ENCODE measurements at regions not wholly inside any gene's neighbourhood (a gene's known extent, or its start where the extent isn't known, plus 50 kb on each side); places are given as distances from the start of the nearest gene placed in this dataset.

DNA sequence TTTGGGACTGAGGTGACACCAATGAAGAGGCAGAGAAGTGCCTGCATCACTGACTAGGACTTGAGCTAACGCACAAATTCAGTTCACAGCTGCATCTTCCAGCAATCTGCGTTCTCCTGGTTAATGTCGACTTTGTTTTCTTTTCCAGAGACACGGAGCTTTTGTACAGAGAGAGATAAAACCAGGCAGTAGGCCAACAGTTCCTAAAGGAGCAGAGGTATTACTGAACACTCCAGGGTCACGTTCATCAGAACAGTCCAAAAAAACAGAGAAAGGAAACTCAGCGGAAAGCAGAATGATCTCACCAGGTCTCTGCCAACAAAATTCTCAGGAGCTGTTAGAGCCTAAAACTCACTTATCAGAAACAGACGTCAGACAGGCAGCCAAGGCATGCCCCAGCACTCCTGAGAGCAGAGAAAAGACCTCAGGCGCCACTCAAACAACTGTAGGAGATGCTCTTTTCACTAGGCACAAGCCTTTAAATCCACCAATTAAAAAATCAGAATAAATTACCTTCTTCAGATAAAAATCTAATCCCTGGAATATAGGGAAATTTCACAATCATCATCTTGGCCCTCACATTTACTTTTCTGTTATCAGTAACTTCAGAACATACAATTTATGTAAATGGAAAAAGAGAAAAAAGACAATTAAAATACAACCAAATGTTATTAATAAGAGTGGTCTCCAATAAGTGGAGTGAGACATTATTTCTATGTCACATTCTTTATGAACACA lies 95.9 kb upstream of the SPTBN1 start:
- TF ChIP-seq EP300 (IDR thresholded peaks at IDR 0.05) (no peak), POLR2A (IDR thresholded peaks at IDR 0.05) (no peak), POLR2AphosphoS5 (IDR thresholded peaks at IDR 0.05) (no peak)
- TF ChIP-seq, protein P1, sequence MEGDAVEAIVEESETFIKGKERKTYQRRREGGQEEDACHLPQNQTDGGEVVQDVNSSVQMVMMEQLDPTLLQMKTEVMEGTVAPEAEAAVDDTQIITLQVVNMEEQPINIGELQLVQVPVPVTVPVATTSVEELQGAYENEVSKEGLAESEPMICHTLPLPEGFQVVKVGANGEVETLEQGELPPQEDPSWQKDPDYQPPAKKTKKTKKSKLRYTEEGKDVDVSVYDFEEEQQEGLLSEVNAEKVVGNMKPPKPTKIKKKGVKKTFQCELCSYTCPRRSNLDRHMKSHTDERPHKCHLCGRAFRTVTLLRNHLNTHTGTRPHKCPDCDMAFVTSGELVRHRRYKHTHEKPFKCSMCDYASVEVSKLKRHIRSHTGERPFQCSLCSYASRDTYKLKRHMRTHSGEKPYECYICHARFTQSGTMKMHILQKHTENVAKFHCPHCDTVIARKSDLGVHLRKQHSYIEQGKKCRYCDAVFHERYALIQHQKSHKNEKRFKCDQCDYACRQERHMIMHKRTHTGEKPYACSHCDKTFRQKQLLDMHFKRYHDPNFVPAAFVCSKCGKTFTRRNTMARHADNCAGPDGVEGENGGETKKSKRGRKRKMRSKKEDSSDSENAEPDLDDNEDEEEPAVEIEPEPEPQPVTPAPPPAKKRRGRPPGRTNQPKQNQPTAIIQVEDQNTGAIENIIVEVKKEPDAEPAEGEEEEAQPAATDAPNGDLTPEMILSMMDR (IDR thresholded peaks at IDR 0.05), result no peak
- no peak for DNase-seq (ENCODE audit: low spot score in 2 of 2)
- no peaks in the 10 kb centered on the region for H3K9me3 ChIP-seq
- H3K27me3 ChIP-seq, result no peaks in the 10 kb centered on the region
- H3K27ac ChIP-seq, result peak overlapping the region; percentile 50
- no peaks in the 10 kb centered on the region for H3K36me3 ChIP-seq
- H3K4me3 ChIP-seq, result peak overlapping the region; percentile 13
- H3K4me1 ChIP-seq, result peaks cover 30% of the 10 kb centered on the region
- 7% methylated on average over 8 of the region's 8 CpGs for WGBS

GRCh38 chr2:54364409-54364808 lies 91.7 kb upstream of the SPTBN1 start:
- Histone ChIP-seq H3K36me3 (no peaks in the 10 kb centered on the region), H3K9me3 (peaks cover 3% of the 10 kb centered on the region), H3K4me3 (no peak overlapping the region), H3K4me1 (peaks cover 30% of the 10 kb centered on the region), H3K27ac (no peak overlapping the region), H3K27me3 (no peaks in the 10 kb centered on the region)
- 66% methylated on average over 3 of the region's 3 CpGs for WGBS
- DNase-seq (ENCODE audit: low spot score in 2 of 2), result no peak
- TF ChIP-seq, protein P1 (IDR thresholded peaks at IDR 0.05), result no peak
- TF ChIP-seq POLR2A (IDR thresholded peaks at IDR 0.05) (no peak), POLR2AphosphoS5 (IDR thresholded peaks at IDR 0.05) (no peak), EP300 (IDR thresholded peaks at IDR 0.05) (no peak)

DNA sequence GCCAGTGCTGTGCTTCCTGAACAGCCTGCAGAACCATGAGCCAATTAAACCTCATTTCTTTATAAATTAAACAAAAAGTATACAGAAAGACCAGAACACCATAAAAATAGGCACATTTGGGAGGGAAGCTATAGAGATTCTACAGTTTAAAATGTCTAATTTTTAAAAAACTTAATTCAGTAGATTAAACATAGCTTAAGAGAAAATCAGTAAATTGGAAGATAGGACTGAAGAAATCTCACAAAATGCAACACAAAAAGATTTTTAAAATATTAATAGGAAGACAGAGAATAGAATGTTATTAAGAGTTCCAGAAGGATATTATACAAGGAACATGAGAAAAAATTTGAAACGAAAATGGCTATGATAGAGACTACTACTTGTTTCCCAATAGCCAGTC lies 90.5 kb upstream of the SPTBN1 start:
- peaks cover 29% of the 10 kb centered on the region for H3K4me1 ChIP-seq
- no peak for DNase-seq (ENCODE audit: low spot score in 2 of 2)
- no peaks in the 10 kb centered on the region for H3K27me3 ChIP-seq
- no peak overlapping the region for H3K4me3 ChIP-seq
- 94% methylated on average over 1 of the region's 1 CpG for WGBS
- peaks cover 3% of the 10 kb centered on the region for H3K9me3 ChIP-seq
- no peak for TF ChIP-seq POLR2AphosphoS5 (IDR thresholded peaks at IDR 0.05)
- TF ChIP-seq EP300 (IDR thresholded peaks at IDR 0.05), result no peak
- TF ChIP-seq, protein P1 (IDR thresholded peaks at IDR 0.05), result no peak
- TF ChIP-seq POLR2A (IDR thresholded peaks at IDR 0.05), result no peak
- H3K36me3 ChIP-seq, result no peaks in the 10 kb centered on the region
- no peak overlapping the region for H3K27ac ChIP-seq

- 83% methylated on average over 3 of the region's 3 CpGs for WGBS
Measured at GRCh38 chr2:54366487-54367280, 89.4 kb upstream of the SPTBN1 start.

More at GRCh38 chr2:54366487-54367280, 89.4 kb upstream of the SPTBN1 start:
- peaks cover 35% of the 10 kb centered on the region for H3K4me1 ChIP-seq
- H3K9me3 ChIP-seq, result peaks cover 3% of the 10 kb centered on the region
- H3K4me3 ChIP-seq, result no peak overlapping the region
- no peak overlapping the region for H3K27ac ChIP-seq
- DNase-seq (ENCODE audit: low spot score in 2 of 2), result no peak
- H3K27me3 ChIP-seq, result no peaks in the 10 kb centered on the region
- H3K36me3 ChIP-seq, result no peaks in the 10 kb centered on the region
- TF ChIP-seq POLR2A (IDR thresholded peaks at IDR 0.05) (no peak), EP300 (IDR thresholded peaks at IDR 0.05) (no peak), POLR2AphosphoS5 (IDR thresholded peaks at IDR 0.05) (no peak)
- TF ChIP-seq, protein P1 (IDR thresholded peaks at IDR 0.05), result no peak

Data from suprapubic skin (tissue), 4 donors.